ENCODE measurements at regions not wholly inside any gene's neighbourhood (a gene's known extent, or its start where the extent isn't known, plus 50 kb on each side); places are given as distances from the start of the nearest gene placed in this dataset.

DNA sequence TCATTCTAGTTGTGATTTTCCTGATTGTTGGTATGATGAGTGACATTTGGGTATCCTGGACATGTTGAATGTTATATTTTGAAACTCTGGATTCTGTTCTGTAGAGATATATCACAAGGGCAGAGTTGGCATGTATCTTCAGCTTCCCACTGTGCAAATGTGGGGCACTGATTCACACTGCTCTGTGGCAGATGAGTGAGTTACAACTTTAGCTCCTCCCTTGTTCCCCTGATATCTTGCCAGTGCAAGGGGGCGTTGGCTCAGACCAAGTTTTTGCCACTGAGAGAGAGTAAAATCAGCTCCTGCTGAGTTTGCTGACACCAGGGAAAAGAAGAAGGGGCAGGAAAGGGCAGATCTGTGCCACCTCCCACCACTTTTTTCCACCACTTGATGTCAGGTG is 199.6 kb upstream of the MMADHC start:
- TF ChIP-seq, protein P1, sequence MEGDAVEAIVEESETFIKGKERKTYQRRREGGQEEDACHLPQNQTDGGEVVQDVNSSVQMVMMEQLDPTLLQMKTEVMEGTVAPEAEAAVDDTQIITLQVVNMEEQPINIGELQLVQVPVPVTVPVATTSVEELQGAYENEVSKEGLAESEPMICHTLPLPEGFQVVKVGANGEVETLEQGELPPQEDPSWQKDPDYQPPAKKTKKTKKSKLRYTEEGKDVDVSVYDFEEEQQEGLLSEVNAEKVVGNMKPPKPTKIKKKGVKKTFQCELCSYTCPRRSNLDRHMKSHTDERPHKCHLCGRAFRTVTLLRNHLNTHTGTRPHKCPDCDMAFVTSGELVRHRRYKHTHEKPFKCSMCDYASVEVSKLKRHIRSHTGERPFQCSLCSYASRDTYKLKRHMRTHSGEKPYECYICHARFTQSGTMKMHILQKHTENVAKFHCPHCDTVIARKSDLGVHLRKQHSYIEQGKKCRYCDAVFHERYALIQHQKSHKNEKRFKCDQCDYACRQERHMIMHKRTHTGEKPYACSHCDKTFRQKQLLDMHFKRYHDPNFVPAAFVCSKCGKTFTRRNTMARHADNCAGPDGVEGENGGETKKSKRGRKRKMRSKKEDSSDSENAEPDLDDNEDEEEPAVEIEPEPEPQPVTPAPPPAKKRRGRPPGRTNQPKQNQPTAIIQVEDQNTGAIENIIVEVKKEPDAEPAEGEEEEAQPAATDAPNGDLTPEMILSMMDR (IDR thresholded peaks at IDR 0.05): no peak
- no peak for TF ChIP-seq POLR2A (IDR thresholded peaks at IDR 0.05)
- TF ChIP-seq EP300 (IDR thresholded peaks at IDR 0.05): no peak
